H1 (cell line): ENCODE measurements at regions not wholly inside any gene's neighbourhood (a gene's known extent, or its start where the extent isn't known, plus 50 kb on each side); places are given as distances from the start of the nearest gene placed in this dataset.

ENCODE experiments used
- E2F6 ChIP-seq: IDR thresholded peaks from 2 replicates; pipeline ENCODE4 v1.6.1; 2012; ENCODE audit warnings: inconsistent platforms
- EP300 ChIP-seq, 2 experiments: IDR thresholded peaks; 1 replicate in 1 of 2; 2 replicates in 1 of 2; pipeline ENCODE4 v1.6.1; 2011 to 2012; ENCODE audit warnings: low read depth in 2 of 2, low read length in 2 of 2, mild to moderate bottlenecking in 2 of 2, borderline replicate concordance in 1 of 2, inconsistent platforms in 1 of 2, moderate library complexity in 1 of 2
- RFX5 ChIP-seq: IDR thresholded peaks from 2 replicates; pipeline ENCODE4 v1.6.1; 2011; ENCODE audit warnings: low read depth, low read length, improper control_type of control experiment, borderline replicate concordance
- RNF2 ChIP-seq: fragments of 200-900, 300-1000 bp; sonication (generic); IDR thresholded peaks from 2 replicates; pipeline ENCODE4 v1.7.1; 2016; ENCODE audit warnings: borderline replicate concordance, low read depth, mild to moderate bottlenecking, antibody characterized with exemption, low read length; ENCODE audit not compliant: poor library complexity, severe bottlenecking; ENCODE audit errors: missing control alignments
- TF ChIP-seq, protein P1 (sequence below): fragments of 300-600 bp; sonication (generic); IDR thresholded peaks from 2 replicates; pipeline ENCODE4 v1.7.1; 2012; ENCODE audit warnings: low read length, moderate library complexity, mild to moderate bottlenecking, inconsistent platforms; ENCODE audit not compliant: insufficient replicate concordance

GRCh38 chr16:6200861-6201260 is 1103.3 kb upstream of the EEF2KMT start (continued):
- TF ChIP-seq, protein P1, sequence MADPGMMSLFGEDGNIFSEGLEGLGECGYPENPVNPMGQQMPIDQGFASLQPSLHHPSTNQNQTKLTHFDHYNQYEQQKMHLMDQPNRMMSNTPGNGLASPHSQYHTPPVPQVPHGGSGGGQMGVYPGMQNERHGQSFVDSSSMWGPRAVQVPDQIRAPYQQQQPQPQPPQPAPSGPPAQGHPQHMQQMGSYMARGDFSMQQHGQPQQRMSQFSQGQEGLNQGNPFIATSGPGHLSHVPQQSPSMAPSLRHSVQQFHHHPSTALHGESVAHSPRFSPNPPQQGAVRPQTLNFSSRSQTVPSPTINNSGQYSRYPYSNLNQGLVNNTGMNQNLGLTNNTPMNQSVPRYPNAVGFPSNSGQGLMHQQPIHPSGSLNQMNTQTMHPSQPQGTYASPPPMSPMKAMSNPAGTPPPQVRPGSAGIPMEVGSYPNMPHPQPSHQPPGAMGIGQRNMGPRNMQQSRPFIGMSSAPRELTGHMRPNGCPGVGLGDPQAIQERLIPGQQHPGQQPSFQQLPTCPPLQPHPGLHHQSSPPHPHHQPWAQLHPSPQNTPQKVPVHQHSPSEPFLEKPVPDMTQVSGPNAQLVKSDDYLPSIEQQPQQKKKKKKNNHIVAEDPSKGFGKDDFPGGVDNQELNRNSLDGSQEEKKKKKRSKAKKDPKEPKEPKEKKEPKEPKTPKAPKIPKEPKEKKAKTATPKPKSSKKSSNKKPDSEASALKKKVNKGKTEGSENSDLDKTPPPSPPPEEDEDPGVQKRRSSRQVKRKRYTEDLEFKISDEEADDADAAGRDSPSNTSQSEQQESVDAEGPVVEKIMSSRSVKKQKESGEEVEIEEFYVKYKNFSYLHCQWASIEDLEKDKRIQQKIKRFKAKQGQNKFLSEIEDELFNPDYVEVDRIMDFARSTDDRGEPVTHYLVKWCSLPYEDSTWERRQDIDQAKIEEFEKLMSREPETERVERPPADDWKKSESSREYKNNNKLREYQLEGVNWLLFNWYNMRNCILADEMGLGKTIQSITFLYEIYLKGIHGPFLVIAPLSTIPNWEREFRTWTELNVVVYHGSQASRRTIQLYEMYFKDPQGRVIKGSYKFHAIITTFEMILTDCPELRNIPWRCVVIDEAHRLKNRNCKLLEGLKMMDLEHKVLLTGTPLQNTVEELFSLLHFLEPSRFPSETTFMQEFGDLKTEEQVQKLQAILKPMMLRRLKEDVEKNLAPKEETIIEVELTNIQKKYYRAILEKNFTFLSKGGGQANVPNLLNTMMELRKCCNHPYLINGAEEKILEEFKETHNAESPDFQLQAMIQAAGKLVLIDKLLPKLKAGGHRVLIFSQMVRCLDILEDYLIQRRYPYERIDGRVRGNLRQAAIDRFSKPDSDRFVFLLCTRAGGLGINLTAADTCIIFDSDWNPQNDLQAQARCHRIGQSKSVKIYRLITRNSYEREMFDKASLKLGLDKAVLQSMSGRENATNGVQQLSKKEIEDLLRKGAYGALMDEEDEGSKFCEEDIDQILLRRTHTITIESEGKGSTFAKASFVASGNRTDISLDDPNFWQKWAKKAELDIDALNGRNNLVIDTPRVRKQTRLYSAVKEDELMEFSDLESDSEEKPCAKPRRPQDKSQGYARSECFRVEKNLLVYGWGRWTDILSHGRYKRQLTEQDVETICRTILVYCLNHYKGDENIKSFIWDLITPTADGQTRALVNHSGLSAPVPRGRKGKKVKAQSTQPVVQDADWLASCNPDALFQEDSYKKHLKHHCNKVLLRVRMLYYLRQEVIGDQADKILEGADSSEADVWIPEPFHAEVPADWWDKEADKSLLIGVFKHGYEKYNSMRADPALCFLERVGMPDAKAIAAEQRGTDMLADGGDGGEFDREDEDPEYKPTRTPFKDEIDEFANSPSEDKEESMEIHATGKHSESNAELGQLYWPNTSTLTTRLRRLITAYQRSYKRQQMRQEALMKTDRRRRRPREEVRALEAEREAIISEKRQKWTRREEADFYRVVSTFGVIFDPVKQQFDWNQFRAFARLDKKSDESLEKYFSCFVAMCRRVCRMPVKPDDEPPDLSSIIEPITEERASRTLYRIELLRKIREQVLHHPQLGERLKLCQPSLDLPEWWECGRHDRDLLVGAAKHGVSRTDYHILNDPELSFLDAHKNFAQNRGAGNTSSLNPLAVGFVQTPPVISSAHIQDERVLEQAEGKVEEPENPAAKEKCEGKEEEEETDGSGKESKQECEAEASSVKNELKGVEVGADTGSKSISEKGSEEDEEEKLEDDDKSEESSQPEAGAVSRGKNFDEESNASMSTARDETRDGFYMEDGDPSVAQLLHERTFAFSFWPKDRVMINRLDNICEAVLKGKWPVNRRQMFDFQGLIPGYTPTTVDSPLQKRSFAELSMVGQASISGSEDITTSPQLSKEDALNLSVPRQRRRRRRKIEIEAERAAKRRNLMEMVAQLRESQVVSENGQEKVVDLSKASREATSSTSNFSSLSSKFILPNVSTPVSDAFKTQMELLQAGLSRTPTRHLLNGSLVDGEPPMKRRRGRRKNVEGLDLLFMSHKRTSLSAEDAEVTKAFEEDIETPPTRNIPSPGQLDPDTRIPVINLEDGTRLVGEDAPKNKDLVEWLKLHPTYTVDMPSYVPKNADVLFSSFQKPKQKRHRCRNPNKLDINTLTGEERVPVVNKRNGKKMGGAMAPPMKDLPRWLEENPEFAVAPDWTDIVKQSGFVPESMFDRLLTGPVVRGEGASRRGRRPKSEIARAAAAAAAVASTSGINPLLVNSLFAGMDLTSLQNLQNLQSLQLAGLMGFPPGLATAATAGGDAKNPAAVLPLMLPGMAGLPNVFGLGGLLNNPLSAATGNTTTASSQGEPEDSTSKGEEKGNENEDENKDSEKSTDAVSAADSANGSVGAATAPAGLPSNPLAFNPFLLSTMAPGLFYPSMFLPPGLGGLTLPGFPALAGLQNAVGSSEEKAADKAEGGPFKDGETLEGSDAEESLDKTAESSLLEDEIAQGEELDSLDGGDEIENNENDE, result no peak
- TF ChIP-seq E2F6 (no peak), RFX5 (no peak), RNF2 (no peak), EP300 (IDR thresholded peaks at IDR 0.05; ENCODE audit: borderline replicate concordance in 1 of 2, low read depth in 2 of 2, low read length in 2 of 2) (no peak)
- TF ChIP-seq, all 59 proteins: peak for 0
